H9 (cell line): ENCODE measurements at regions not wholly inside any gene's neighbourhood (a gene's known extent, or its start where the extent isn't known, plus 50 kb on each side); places are given as distances from the start of the nearest gene placed in this dataset.

Experiments
- DNase-seq: peaks from one replicate; pipeline ENCODE4 v3.0.0-alpha.2; 2017
- H2AFZ ChIP-seq: one replicate; pipeline ENCODE4 v1.6.1; 2013; ENCODE audit warnings: mild to moderate bottlenecking, low read length, control low read depth, moderate library complexity
- H2AK5ac ChIP-seq: 2 replicates; pipeline ENCODE4 v1.6.1; 2013; ENCODE audit warnings: low read length, control low read depth, mixed read lengths; ENCODE audit not compliant: insufficient read length
- H2BK120ac ChIP-seq: one replicate; pipeline ENCODE4 v1.6.1; 2013; ENCODE audit warnings: low read depth, mild to moderate bottlenecking, low read length, control low read depth, inconsistent platforms; ENCODE audit not compliant: poor library complexity, severe bottlenecking
- H2BK12ac ChIP-seq: 2 replicates; pipeline ENCODE4 v1.6.1; 2013; ENCODE audit warnings: low read length, control low read depth, mixed read lengths, low read depth; ENCODE audit not compliant: insufficient read length
- H2BK15ac ChIP-seq: 2 replicates; pipeline ENCODE4 v1.6.1; 2013; ENCODE audit warnings: low read depth, low read length, control low read depth
- H2BK20ac ChIP-seq: one replicate; pipeline ENCODE4 v1.6.1; 2013; ENCODE audit warnings: low read depth, mild to moderate bottlenecking, low read length, control low read depth, inconsistent platforms; ENCODE audit not compliant: poor library complexity, severe bottlenecking
- H2BK5ac ChIP-seq: 2 replicates; pipeline ENCODE4 v1.6.1; 2013; ENCODE audit warnings: low read length, control low read depth, mixed read lengths; ENCODE audit not compliant: insufficient read length
- H3K14ac ChIP-seq: 2 replicates; pipeline ENCODE4 v1.6.1; 2013; ENCODE audit warnings: low read length, control low read depth; ENCODE audit not compliant: insufficient read depth
- H3K18ac ChIP-seq: 2 replicates; pipeline ENCODE4 v1.6.1; 2013; ENCODE audit warnings: low read depth, mild to moderate bottlenecking, mixed read lengths, low read length, control low read depth; ENCODE audit not compliant: insufficient read length
- H3K23ac ChIP-seq: 2 replicates; pipeline ENCODE4 v1.6.1; 2013; ENCODE audit warnings: low read length, control low read depth, mixed read lengths, low read depth; ENCODE audit not compliant: insufficient read length
- H3K23me2 ChIP-seq: 2 replicates; pipeline ENCODE4 v1.6.1; 2013; ENCODE audit warnings: low read depth, mild to moderate bottlenecking, mixed read lengths, low read length, control low read depth; ENCODE audit not compliant: insufficient read length, poor library complexity, severe bottlenecking
- H3K27ac ChIP-seq: 2 replicates; pipeline ENCODE4 v1.5.1; 2013; ENCODE audit warnings: low read length, control low read depth, mixed read lengths, low read depth; ENCODE audit not compliant: insufficient read length
- H3K27me3 ChIP-seq: 2 replicates; pipeline ENCODE4 v1.6.1; 2013; ENCODE audit warnings: low read length, control low read depth, inconsistent platforms; ENCODE audit not compliant: insufficient read depth
- H3K4ac ChIP-seq: 2 replicates; pipeline ENCODE4 v1.6.1; 2013; ENCODE audit warnings: low read depth, mild to moderate bottlenecking, control low read depth, inconsistent platforms, low read length, moderate library complexity
- H3K4me1 ChIP-seq: 2 replicates; pipeline ENCODE4 v1.6.1; 2013; ENCODE audit warnings: low read length, control low read depth, inconsistent platforms; ENCODE audit not compliant: insufficient read depth
- H3K4me2 ChIP-seq: 2 replicates; pipeline ENCODE4 v1.6.1; 2013; ENCODE audit warnings: low read length, control low read depth, mixed read lengths; ENCODE audit not compliant: insufficient read length, insufficient read depth
- H3K56ac ChIP-seq: 2 replicates; pipeline ENCODE4 v1.6.1; 2013; ENCODE audit warnings: low read depth, mild to moderate bottlenecking, mixed read lengths, low read length, control low read depth; ENCODE audit not compliant: insufficient read length
- H3K79me1 ChIP-seq: 2 replicates; pipeline ENCODE4 v1.6.1; 2013; ENCODE audit warnings: low read depth, mild to moderate bottlenecking, moderate library complexity, low read length, control low read depth, inconsistent platforms; ENCODE audit not compliant: insufficient read depth, poor library complexity, severe bottlenecking
- H3K79me2 ChIP-seq: 2 replicates; pipeline ENCODE4 v1.6.1; 2013; ENCODE audit warnings: low read length, control low read depth, inconsistent platforms; ENCODE audit not compliant: insufficient read depth
- H3K9ac ChIP-seq: 2 replicates; pipeline ENCODE4 v1.6.1; 2013; ENCODE audit warnings: low read length, control low read depth, mixed read lengths; ENCODE audit not compliant: insufficient read length; ENCODE audit errors: extremely low read depth
- H3K9me3 ChIP-seq: one replicate; pipeline ENCODE4 v1.6.1; 2013; ENCODE audit warnings: low read depth, low read length, inconsistent platforms; ENCODE audit not compliant: control insufficient read depth
- H3T11ph ChIP-seq: one replicate; pipeline ENCODE4 v1.6.1; 2013; ENCODE audit warnings: mild to moderate bottlenecking, low read length, control low read depth, inconsistent platforms
- H4K20me1 ChIP-seq: one replicate; pipeline ENCODE4 v1.6.1; 2013; ENCODE audit not compliant: control insufficient read depth, insufficient read length, insufficient read depth
- H4K5ac ChIP-seq: 2 replicates; pipeline ENCODE4 v1.6.1; 2013; ENCODE audit warnings: low read depth, mild to moderate bottlenecking, mixed read lengths, low read length, control low read depth; ENCODE audit not compliant: insufficient read length
- H4K8ac ChIP-seq: replicated peaks from 2 replicates; pipeline ENCODE4 v1.6.1; 2013; ENCODE audit warnings: low read length, control low read depth, mixed read lengths, low read depth; ENCODE audit not compliant: insufficient read length
- H4K91ac ChIP-seq: 2 replicates; pipeline ENCODE4 v1.6.1; 2013; ENCODE audit warnings: low read depth, mild to moderate bottlenecking, moderate library complexity, mixed read lengths, low read length, control low read depth; ENCODE audit not compliant: insufficient read length
- H3K27ac Mint-ChIP-seq, 3 experiments: 2 replicates in 2 of 3; 3 replicates in 1 of 3; pipeline ENCODE4 v1.8.0; 2020 to 2021; ENCODE audit warnings: mixed read lengths in 3 of 3, mild to moderate bottlenecking in 1 of 3, moderate library complexity in 1 of 3
- H3K27me3 Mint-ChIP-seq: 2 replicates; pipeline ENCODE4 v1.8.0; 2021; ENCODE audit warnings: low read depth, mild to moderate bottlenecking, moderate library complexity, mixed read lengths
- H3K36me3 Mint-ChIP-seq, 3 experiments: 2 replicates in 2 of 3; 3 replicates in 1 of 3; pipeline ENCODE4 v1.8.0; 2020 to 2021; ENCODE audit warnings: low read depth in 3 of 3, mixed read lengths in 3 of 3; ENCODE audit not compliant: insufficient read depth in 1 of 3
- H3K4me1 Mint-ChIP-seq, 2 experiments: 2 replicates each; pipeline ENCODE4 v1.8.0; 2020; ENCODE audit warnings: mixed read lengths in 2 of 2
- H3K4me3 Mint-ChIP-seq, 2 experiments: 2 replicates in 1 of 2; 3 replicates in 1 of 2; pipeline ENCODE4 v1.8.0; 2020 to 2021; ENCODE audit warnings: mild to moderate bottlenecking in 2 of 2, mixed read lengths in 2 of 2, moderate library complexity in 1 of 2
- H3K9me3 Mint-ChIP-seq, 2 experiments: 2 replicates in 1 of 2; 3 replicates in 1 of 2; pipeline ENCODE4 v1.8.0; 2020; ENCODE audit warnings: mild to moderate bottlenecking in 2 of 2, mixed read lengths in 2 of 2, moderate library complexity in 1 of 2
- CTCF ChIP-seq: fragments of 200-600 bp; sonication (generic); conservative IDR thresholded peaks from 3 replicates; pipeline ENCODE4 v1.8.0; 2021; ENCODE audit warnings: antibody characterized with exemption, mild to moderate bottlenecking
- WGBS: extraction: QIAGEN DNeasy Blood & Tissue Kit; methylation state at CpG from one replicate; pipeline ENCODE4 v1.1.7; 2013; ENCODE audit warnings: missing lambda C conversion rate, low lambda C conversion rate, mixed read lengths; ENCODE audit not compliant: insufficient read length; ENCODE audit errors: extremely low coverage; 5-methylcytosine and 5-hydroxymethylcytosine counted together

- H3K36me3 Mint-ChIP-seq, result no peaks in the 10 kb centered on the region
- Histone ChIP-seq H3K4ac (no peak overlapping the region), H3K14ac (no peak overlapping the region), H3K18ac (no peak overlapping the region), H4K91ac (no peak overlapping the region), H2BK12ac (no peak overlapping the region), H3K9ac (no peak overlapping the region), H4K8ac (no peak overlapping the region), H2BK5ac (no peak overlapping the region), H3K23me2 (no peaks in the 10 kb centered on the region), H3K79me2 (no peaks in the 10 kb centered on the region), H3K56ac (no peak overlapping the region), H2BK15ac (no peak overlapping the region), H4K20me1 (no peaks in the 10 kb centered on the region), H3K4me1 (no peaks in the 10 kb centered on the region), H2AK5ac (no peak overlapping the region), H3K27ac (no peak overlapping the region), H3K23ac (no peak overlapping the region), H3K4me2 (no peak overlapping the region), H3K79me1 (no peaks in the 10 kb centered on the region), H2BK20ac (no peak overlapping the region), H3K9me3 (no peaks in the 10 kb centered on the region), H3K27me3 (no peaks in the 10 kb centered on the region), H2AFZ (no peak overlapping the region), H4K5ac (no peak overlapping the region), H2BK120ac (no peak overlapping the region), H3T11ph (no peak overlapping the region)
- DNase-seq, result no peak
- H3K27ac Mint-ChIP-seq, result no peak overlapping the region
- TF ChIP-seq CTCF, result no peak
- H3K4me1 Mint-ChIP-seq, result no peaks in the 10 kb centered on the region
- no peak overlapping the region for H3K4me3 Mint-ChIP-seq
- no CpG with 5 or more reads among the region's 4 CpGs for WGBS
- H3K9me3 Mint-ChIP-seq, result no peaks in the 10 kb centered on the region
- H3K27me3 Mint-ChIP-seq, result no peaks in the 10 kb centered on the region
These were observed 302.5 kb downstream of the C3orf38 start for GRCh38 chr3:88452228-88452627.
